H1 (cell line): ENCODE measurements at regions not wholly inside any gene's neighbourhood (a gene's known extent, or its start where the extent isn't known, plus 50 kb on each side); places are given as distances from the start of the nearest gene placed in this dataset.

Experiments used
- CTCF ChIA-PET: fragments of 300-600 bp; sonication (Branson Sonifier 250); formaldehyde crosslinking; loops from one replicate; lab custom pipeline; 2021; ENCODE audit not compliant: partially characterized antibody; lab: Charles Lee
- POLR2A ChIA-PET: fragments of 300-600 bp; sonication (Branson Sonifier 250); formaldehyde crosslinking; loops from one replicate; lab custom pipeline; 2021; ENCODE audit warnings: inconsistent platforms; ENCODE audit not compliant: partially characterized antibody; lab: Charles Lee
- DNase-seq, 2 experiments: peaks; one replicate each; pipeline versions ENCODE4 v3.0.0 to v3.0.0-alpha.2; 2010 to 2022; ENCODE audit warnings: low spot score in 2 of 2, low read depth in 1 of 2, mixed read lengths in 1 of 2
- FAIRE-seq: peaks from 2 replicates; lab custom pipeline; 2011; peaks lifted over from hg19 to GRCh38; lab: Jason Lieb, UNC
- H2AFZ ChIP-seq: 2 replicates; pipeline ENCODE4 v1.8.1; 2012; ENCODE audit warnings: low read length, inconsistent platforms
- H2AK5ac ChIP-seq: 2 replicates; pipeline ENCODE4 v1.6.1; 2013; ENCODE audit warnings: low read depth, low read length
- H2BK120ac ChIP-seq: replicated peaks from 2 replicates; pipeline ENCODE3; 2013; ENCODE audit warnings: low read depth, low read length, inconsistent platforms
- H2BK12ac ChIP-seq: 2 replicates; pipeline ENCODE4 v1.6.1; 2013; ENCODE audit warnings: low read depth, low read length
- H2BK15ac ChIP-seq: 2 replicates; pipeline ENCODE4 v1.6.1; 2013; ENCODE audit warnings: low read length
- H2BK20ac ChIP-seq: 2 replicates; pipeline ENCODE4 v1.6.1; 2013; ENCODE audit warnings: low read length
- H2BK5ac ChIP-seq: 2 replicates; pipeline ENCODE4 v1.6.1; 2013; ENCODE audit warnings: low read depth, low read length
- H3K14ac ChIP-seq: 2 replicates; pipeline ENCODE4 v1.6.1; 2013; ENCODE audit warnings: inconsistent platforms; ENCODE audit not compliant: insufficient read length
- H3K18ac ChIP-seq: 2 replicates; pipeline ENCODE4 v1.6.1; 2013; ENCODE audit warnings: low read length; ENCODE audit errors: extremely low read depth
- H3K23ac ChIP-seq: 2 replicates; pipeline ENCODE4 v1.6.1; 2013; ENCODE audit warnings: inconsistent platforms; ENCODE audit not compliant: insufficient read length
- H3K23me2 ChIP-seq: 2 replicates; pipeline ENCODE4 v1.6.1; 2013; ENCODE audit warnings: low read depth, low read length
- H3K27ac ChIP-seq: 2 replicates; pipeline ENCODE4 v1.6.1; 2011; ENCODE audit warnings: low read depth, low read length, inconsistent platforms
- H3K27me3 ChIP-seq, 4 experiments: replicated peaks in 1 of 4; 1 replicate in 1 of 4; 2 replicates in 3 of 4; pipeline versions ENCODE4 v1.6.1 to v1.8.1; 2011 to 2013; ENCODE audit warnings: low read length in 3 of 4, mild to moderate bottlenecking in 3 of 4, inconsistent platforms in 2 of 4, mixed read lengths in 2 of 4, moderate library complexity in 1 of 4; ENCODE audit not compliant: control insufficient read depth in 3 of 4, insufficient read depth in 3 of 4; ENCODE audit errors: extremely low read depth in 1 of 4
- H3K36me3 ChIP-seq, 4 experiments: 2 replicates each; pipeline versions ENCODE4 v1.6.1 to v1.8.1; 2011 to 2013; ENCODE audit warnings: mild to moderate bottlenecking in 4 of 4, low read length in 3 of 4, moderate library complexity in 2 of 4, control low read depth in 1 of 4, inconsistent platforms in 1 of 4; ENCODE audit not compliant: insufficient read depth in 4 of 4, control insufficient read depth in 2 of 4
- H3K4ac ChIP-seq: replicated peaks from 2 replicates; pipeline ENCODE3; 2013; ENCODE audit warnings: low read length, low read depth, mixed read lengths, inconsistent platforms; ENCODE audit not compliant: insufficient read length
- H3K4me1 ChIP-seq, 4 experiments: replicated peaks in 1 of 4; 1 replicate in 1 of 4; 2 replicates in 3 of 4; pipeline versions ENCODE4 v1.6.1 to v1.8.1; 2011 to 2013; ENCODE audit warnings: low read length in 3 of 4, inconsistent platforms in 2 of 4, mixed read lengths in 1 of 4; ENCODE audit not compliant: insufficient read depth in 4 of 4, control insufficient read depth in 3 of 4
- H3K4me2 ChIP-seq, 2 experiments: 2 replicates each; pipeline versions ENCODE4 v1.6.1 to v1.8.1; 2011 to 2013; ENCODE audit warnings: low read depth in 2 of 2, low read length in 2 of 2, control low read depth in 1 of 2, inconsistent platforms in 1 of 2, mild to moderate bottlenecking in 1 of 2; ENCODE audit not compliant: insufficient read depth in 1 of 2
- H3K4me3 ChIP-seq, 4 experiments: fragments of 200-600, 300-600 bp in 1 of 4; sonication (generic), shearing (Covaris generic), sonication (Bioruptor Twin) in 1 of 4; 2 replicates each; pipeline versions ENCODE4 v1.5.1 to v1.8.1; 2011 to 2016; ENCODE audit warnings: low read length in 4 of 4, low read depth in 3 of 4, control low read depth in 2 of 4, inconsistent platforms in 2 of 4, mild to moderate bottlenecking in 2 of 4, mixed read lengths in 1 of 4, moderate library complexity in 1 of 4; ENCODE audit not compliant: insufficient read depth in 2 of 4; ENCODE audit errors: extremely low read depth in 1 of 4
- H3K56ac ChIP-seq: replicated peaks from 2 replicates; pipeline ENCODE3; 2013; ENCODE audit warnings: low read depth, mild to moderate bottlenecking, mixed read lengths, low read length, inconsistent platforms; ENCODE audit not compliant: insufficient read length
- H3K79me1 ChIP-seq: 2 replicates; pipeline ENCODE4 v1.6.1; 2013; ENCODE audit warnings: low read depth, low read length, control low read depth
- H3K79me2 ChIP-seq, 2 experiments: 2 replicates each; pipeline versions ENCODE4 v1.6.1 to v1.8.1; 2012 to 2013; ENCODE audit warnings: low read length in 2 of 2, mild to moderate bottlenecking in 2 of 2, inconsistent platforms in 1 of 2; ENCODE audit not compliant: insufficient read depth in 2 of 2, control insufficient read depth in 1 of 2
- H3K9ac ChIP-seq, 4 experiments: replicated peaks in 1 of 4; 1 replicate in 1 of 4; 2 replicates in 3 of 4; pipeline versions ENCODE4 v1.6.1 to v1.8.1; 2011 to 2013; ENCODE audit warnings: low read depth in 3 of 4, low read length in 3 of 4, control low read depth in 2 of 4, mild to moderate bottlenecking in 2 of 4, moderate library complexity in 2 of 4, inconsistent platforms in 1 of 4; ENCODE audit errors: extremely low read depth in 1 of 4
- H3K9me3 ChIP-seq, 2 experiments: 2 replicates each; pipeline versions ENCODE4 v1.6.1 to v1.8.1; 2012 to 2013; ENCODE audit warnings: mild to moderate bottlenecking in 2 of 2, moderate library complexity in 2 of 2, control low read depth in 1 of 2, inconsistent platforms in 1 of 2, low read depth in 1 of 2, low read length in 1 of 2, mixed read lengths in 1 of 2; ENCODE audit not compliant: insufficient read depth in 2 of 2
- H4K20me1 ChIP-seq, 2 experiments: replicated peaks in 1 of 2; 2 replicates each; pipeline versions ENCODE3 to v1.8.1; 2011 to 2013; ENCODE audit warnings: inconsistent platforms in 2 of 2, low read length in 2 of 2, mild to moderate bottlenecking in 1 of 2; ENCODE audit not compliant: insufficient read depth in 2 of 2, control insufficient read depth in 1 of 2
- H4K5ac ChIP-seq: 2 replicates; pipeline ENCODE4 v1.6.1; 2013; ENCODE audit warnings: low read length, low read depth, mixed read lengths, inconsistent platforms; ENCODE audit not compliant: insufficient read length
- H4K8ac ChIP-seq: 2 replicates; pipeline ENCODE4 v1.8.0; 2013; ENCODE audit warnings: mild to moderate bottlenecking, moderate library complexity, low read length, inconsistent platforms; ENCODE audit not compliant: insufficient read depth; ENCODE audit errors: extremely low read depth
- H4K91ac ChIP-seq: replicated peaks from 2 replicates; pipeline ENCODE3; 2013; ENCODE audit warnings: low read length, mixed read lengths, inconsistent platforms; ENCODE audit not compliant: insufficient read length
- CBX8 ChIP-seq: fragments of 300-800, 300-1000 bp; sonication (generic); IDR thresholded peaks from 2 replicates; pipeline ENCODE4 v1.7.1; 2016; ENCODE audit warnings: low read depth, low read length, borderline replicate concordance
- KDM1A ChIP-seq: fragments of 200-600, 300-600 bp; sonication (generic); IDR thresholded peaks from 2 replicates; pipeline ENCODE4 v1.7.1; 2016; ENCODE audit warnings: mild to moderate bottlenecking, low read length, borderline replicate concordance
- NRF1 ChIP-seq: IDR thresholded peaks from 2 replicates; pipeline ENCODE4 v1.6.1; 2011; ENCODE audit warnings: mild to moderate bottlenecking, low read depth, low read length, improper control_type of control experiment
- SIN3A ChIP-seq, 2 experiments: IDR thresholded peaks in 1 of 2; conservative IDR thresholded peaks in 1 of 2; 2 replicates each; pipeline ENCODE4 v1.6.1; 2011 to 2012; ENCODE audit warnings: low read length in 2 of 2, improper control_type of control experiment in 1 of 2, low read depth in 1 of 2, mild to moderate bottlenecking in 1 of 2
- TAF7 ChIP-seq: optimal IDR thresholded peaks from 2 replicates; pipeline ENCODE3; 2011; ENCODE audit warnings: low read depth, mild to moderate bottlenecking, inconsistent platforms, low read length, moderate library complexity, borderline replicate concordance
- TBP ChIP-seq: IDR thresholded peaks from 2 replicates; pipeline ENCODE4 v1.6.1; 2011; ENCODE audit warnings: low read depth, low read length, improper control_type of control experiment
- WGBS, 2 experiments: shearing (Covaris generic) in 1 of 2; methylation state at CpG; one replicate each; pipeline versions ENCODE4 v1.1.6 to v1.1.7; 2013 to 2015; ENCODE audit warnings: low lambda C conversion rate in 2 of 2, mixed read lengths in 2 of 2, inconsistent platforms in 1 of 2, low coverage in 1 of 2, missing lambda C conversion rate in 1 of 2; ENCODE audit not compliant: insufficient replicate concordance in 2 of 2, insufficient coverage in 1 of 2, insufficient read length in 1 of 2; ENCODE audit errors: extremely low coverage in 1 of 2, missing lambda C conversion rate in 1 of 2; 5-methylcytosine and 5-hydroxymethylcytosine counted together

- Histone ChIP-seq H2BK120ac (no peak overlapping the region), H3K4me2 (no peak overlapping the region), H4K20me1 (no peaks in the 10 kb centered on the region), H3K27me3 (no peaks in the 10 kb centered on the region), H2AK5ac (no peak overlapping the region), H3K9me3 (0 out of 4 replicates have a peak, but pooled peaks cover 2 to 5% of the 10 kb centered on the region in 2 experiments), H4K91ac (no peak overlapping the region), H3K4me3 (no peak overlapping the region), H3K4ac (no peak overlapping the region), H3K56ac (no peak overlapping the region), H3K36me3 (no peaks in the 10 kb centered on the region), H3K23me2 (no peaks in the 10 kb centered on the region), H3K27ac (no peak overlapping the region), H3K4me1 (peaks cover 0 to 3% (median 0%) of the 10 kb centered on the region in 4 experiments; a peak in 2 of 7 replicates)
- no peak for DNase-seq
- CTCF ChIA-PET = no interaction called here
- TF ChIP-seq CBX8 (no peak), NRF1 (no peak), TAF7 (no peak), TBP (no peak), SIN3A (conservative IDR thresholded peaks at IDR 0.05 in 1 of 2, IDR thresholded peaks at IDR 0.05 in 1 of 2; ENCODE audit: low read depth in 1 of 2, low read length in 2 of 2) (no peak), KDM1A (no peak)
- TF ChIP-seq, all 59 proteins: peak for 0
- H2AFZ ChIP-seq = no peak overlapping the region
- POLR2A ChIA-PET = no interaction called here
- H4K8ac ChIP-seq = no peak overlapping the region
- H3K9ac ChIP-seq = no peak overlapping the region
- H3K14ac ChIP-seq = no peak overlapping the region
- no peak overlapping the region for H3K18ac ChIP-seq
- H3K79me1 ChIP-seq = no peaks in the 10 kb centered on the region
- H2BK20ac ChIP-seq = no peak overlapping the region
- H2BK12ac ChIP-seq = no peak overlapping the region
- no peak overlapping the region for H2BK5ac ChIP-seq
- H2BK15ac ChIP-seq = no peak overlapping the region
- no peaks in the 10 kb centered on the region for H3K79me2 ChIP-seq
- 91% methylated on average over 1 of the region's 1 CpG; no CpG with 5 or more reads in 1 of the 2 experiments for whole genome bisulfite sequencing, 2 experiments
- H3K23ac ChIP-seq = no peak overlapping the region
- H4K5ac ChIP-seq = no peak overlapping the region
- FAIRE-seq = no peak
Measured at GRCh38 chr13:73603646-73604045, 530.6 kb downstream of the KLF12 start.
